ENCODE measurements at regions not wholly inside any gene's neighbourhood (a gene's known extent, or its start where the extent isn't known, plus 50 kb on each side); places are given as distances from the start of the nearest gene placed in this dataset.

DNA sequence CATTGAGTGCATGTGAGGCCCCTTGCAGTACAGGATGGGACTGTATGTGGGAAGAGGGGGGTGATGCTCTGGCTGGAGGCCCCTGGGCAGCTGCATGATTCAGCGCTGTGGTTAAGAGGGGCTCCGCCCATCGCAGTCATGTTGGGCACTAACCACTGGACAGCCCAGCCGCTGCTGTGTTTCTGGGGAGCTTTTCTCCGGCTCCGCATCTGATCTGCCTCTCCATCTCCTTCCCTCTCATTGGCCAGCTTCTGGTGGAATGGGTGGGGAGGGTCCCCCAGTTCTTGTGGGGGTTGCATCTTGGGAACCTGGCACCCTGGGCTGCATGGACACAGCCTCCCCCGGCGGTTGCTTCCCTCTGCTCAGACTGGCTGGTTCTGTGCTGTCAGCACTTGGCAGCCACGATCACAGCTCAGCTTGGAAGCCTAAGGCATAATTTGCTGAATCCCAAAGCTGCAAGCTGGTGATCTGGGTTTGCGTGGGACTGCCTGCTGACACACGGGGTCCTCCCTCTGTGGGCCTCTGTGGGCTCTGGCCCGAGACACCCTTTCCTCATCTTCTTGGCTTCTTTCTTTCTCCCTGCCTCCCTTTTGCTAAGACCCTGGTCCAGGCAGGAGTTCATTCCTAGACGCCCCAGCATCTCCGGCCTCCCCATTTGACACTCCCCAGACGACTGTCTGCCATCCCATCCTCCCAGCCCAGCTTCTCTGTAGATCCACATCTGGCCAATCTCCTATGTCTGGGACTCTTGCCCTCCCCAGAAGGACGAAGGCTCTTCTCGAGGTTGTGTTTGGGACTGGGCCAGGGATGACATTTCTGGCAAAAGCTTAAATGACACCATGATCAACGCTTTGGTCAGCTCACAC, 168.3 kb downstream of the SEC14L1 start:
- TF ChIP-seq POLR2A (IDR thresholded peaks at IDR 0.05) (no peak), POLR2AphosphoS5 (IDR thresholded peaks at IDR 0.05) (no peak), EP300 (IDR thresholded peaks at IDR 0.05) (no peak)
- TF ChIP-seq, protein P1, sequence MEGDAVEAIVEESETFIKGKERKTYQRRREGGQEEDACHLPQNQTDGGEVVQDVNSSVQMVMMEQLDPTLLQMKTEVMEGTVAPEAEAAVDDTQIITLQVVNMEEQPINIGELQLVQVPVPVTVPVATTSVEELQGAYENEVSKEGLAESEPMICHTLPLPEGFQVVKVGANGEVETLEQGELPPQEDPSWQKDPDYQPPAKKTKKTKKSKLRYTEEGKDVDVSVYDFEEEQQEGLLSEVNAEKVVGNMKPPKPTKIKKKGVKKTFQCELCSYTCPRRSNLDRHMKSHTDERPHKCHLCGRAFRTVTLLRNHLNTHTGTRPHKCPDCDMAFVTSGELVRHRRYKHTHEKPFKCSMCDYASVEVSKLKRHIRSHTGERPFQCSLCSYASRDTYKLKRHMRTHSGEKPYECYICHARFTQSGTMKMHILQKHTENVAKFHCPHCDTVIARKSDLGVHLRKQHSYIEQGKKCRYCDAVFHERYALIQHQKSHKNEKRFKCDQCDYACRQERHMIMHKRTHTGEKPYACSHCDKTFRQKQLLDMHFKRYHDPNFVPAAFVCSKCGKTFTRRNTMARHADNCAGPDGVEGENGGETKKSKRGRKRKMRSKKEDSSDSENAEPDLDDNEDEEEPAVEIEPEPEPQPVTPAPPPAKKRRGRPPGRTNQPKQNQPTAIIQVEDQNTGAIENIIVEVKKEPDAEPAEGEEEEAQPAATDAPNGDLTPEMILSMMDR (IDR thresholded peaks at IDR 0.05), result no peak

Measured in stomach (tissue), 4 donors.